GM19025 (cell line): ENCODE measurements at regions not wholly inside any gene's neighbourhood (a gene's known extent, or its start where the extent isn't known, plus 50 kb on each side); places are given as distances from the start of the nearest gene placed in this dataset.
"Not testable (repeated sequence)": the region's sequence is repeated elsewhere in the genome, so short reads cannot be mapped to it uniquely, and the experiment has no call there.

ENCODE experiments used
- ATAC-seq: cut with Tn5 transposase; IDR thresholded peaks from one replicate; pipeline ENCODE4 v1.9.1; 2021; ENCODE audit warnings: mild to moderate bottlenecking, low read depth, moderate library complexity; ENCODE audit not compliant: unreplicated experiment

DNA sequence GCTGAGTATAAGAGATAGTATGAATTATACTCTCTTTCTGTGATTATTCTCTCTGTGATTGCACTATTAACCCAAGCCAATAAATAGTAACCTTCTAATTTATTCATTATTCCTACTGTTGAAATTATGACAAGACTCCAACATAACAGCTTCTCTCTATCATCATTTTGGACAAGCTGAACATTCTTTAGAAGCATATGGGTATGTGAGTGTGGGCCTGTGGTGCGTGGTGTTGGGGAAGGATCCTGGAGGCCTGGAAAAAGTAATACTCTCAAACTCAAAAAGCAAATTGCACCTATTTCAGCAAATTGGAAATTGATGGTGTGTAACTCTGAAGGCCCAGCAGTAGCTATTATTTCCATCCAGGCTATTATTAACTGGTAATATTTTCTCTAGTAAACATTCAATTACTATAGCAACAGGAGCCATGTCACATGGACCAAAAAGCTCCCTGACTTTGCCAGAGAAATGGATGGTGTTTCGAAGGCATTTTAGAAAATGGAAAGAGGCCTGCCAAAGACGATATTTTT is 502.8 kb downstream of the LTN1 start:
- no peak for ATAC-seq

DNA sequence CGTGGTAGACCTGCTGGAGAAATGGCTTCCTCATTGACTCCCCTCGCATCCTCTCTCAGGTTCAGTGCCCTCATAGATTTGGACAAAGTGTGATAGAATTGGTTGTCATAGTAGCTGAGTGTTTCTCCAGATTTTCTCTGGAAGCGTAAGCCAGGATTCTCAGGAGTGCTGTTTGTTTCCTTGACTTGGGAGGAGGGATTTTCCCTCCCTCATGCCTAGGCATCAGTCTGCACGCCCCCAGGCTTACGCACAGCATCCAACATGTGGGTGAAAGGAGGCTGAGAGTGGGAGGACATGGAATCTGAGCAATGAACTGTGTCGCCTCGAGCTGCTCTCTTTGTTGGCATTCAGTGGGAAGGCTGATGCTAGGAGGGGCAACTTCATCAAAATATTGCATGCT is 503.5 kb downstream of the LTN1 start:
- no peak for ATAC-seq

DNA sequence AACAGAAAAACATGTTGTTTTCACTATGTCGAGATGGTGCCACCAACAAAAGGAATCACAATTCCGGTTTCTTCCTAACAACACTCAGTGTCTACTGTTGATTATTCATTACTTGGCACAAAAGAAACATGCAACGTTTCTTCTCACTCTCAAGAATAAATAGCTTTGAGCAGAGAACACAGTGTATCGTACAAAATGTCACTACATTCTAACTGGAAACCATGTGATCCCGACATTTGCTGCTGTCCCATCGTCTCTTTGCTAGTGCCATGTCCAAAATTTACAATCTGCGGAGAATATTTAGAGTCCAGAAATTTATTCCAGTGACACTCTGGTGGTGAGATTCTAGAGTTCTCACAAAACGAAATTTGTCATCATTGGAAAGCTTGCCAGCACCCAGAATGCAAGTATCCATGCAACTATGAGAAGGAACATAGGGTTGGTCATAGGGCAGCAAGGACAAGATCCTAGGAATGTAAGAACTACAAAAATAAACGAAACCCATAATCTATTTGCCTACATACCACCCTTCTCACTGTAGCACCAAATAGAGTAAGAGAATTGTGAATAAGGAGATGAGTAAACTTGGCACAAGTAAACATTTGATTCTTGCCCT is 505.1 kb downstream of the LTN1 start:
- ATAC-seq: no peak

DNA sequence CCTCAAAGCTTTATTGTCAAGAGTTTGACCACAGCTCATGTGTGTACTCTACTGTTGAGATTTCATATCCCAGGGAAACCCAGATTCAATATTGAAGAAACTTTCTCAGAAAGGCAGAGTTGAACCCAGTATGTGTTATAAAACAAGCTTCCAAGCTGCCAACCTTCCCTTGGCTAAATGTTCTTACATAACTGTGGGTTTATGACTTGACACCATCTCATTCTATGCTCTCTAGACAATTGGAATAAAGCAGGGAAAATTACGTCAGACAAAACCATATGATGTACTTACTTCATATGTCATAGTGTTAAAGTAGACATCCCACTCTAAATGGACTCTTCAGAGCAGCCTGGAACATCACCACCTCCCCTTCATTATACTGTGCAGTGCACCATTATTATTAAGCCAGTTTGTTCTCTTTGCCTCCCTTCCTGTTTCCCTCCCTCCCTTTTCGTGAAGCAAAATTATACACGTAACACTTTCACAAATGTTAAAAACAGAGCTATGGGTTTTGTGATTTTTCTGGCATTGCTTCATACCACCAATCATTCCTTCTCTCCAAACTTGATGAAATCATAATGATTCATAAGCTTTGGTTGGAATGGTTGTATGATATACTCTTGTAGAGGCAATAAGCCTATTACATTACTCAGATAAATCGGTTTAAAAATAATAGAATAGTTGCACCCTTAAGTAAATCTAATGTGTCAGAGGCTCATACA is 507.2 kb downstream of the LTN1 start:
- no peak for ATAC-seq

DNA sequence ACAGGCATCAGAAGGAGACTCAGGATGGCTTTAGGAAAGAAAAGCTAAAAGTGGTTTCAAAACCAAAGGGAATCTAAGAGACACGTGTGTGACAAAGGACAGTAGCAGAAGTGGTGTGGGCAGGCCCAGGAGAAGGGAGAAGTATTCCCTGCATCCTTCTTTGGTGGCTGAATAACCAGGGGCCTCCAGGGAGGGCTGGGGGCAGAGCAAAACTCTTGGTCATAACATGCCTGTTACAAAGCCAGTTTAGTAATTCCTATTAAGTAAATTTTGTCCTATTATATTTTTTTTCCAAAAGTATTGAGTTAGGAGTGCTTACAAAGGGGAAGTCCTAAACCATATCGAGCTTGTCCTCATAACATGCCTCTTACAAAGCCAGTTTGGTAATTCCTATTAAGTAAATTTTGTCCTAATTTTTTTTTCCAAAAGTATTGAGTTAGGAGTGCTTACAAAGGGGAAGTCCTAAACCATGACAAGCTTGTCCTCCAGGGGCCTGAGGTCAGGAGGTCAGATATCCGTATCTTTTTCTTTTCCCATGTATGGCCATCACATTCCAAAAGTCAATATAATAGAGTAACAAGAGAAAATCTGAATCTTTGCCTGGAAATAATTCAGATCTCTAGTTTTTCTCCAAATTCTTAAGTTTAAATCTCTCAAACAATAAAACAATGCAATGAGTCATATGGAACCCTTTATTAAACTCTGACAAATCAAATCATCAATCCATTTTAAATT is 509.2 kb downstream of the LTN1 start:
- no peak for ATAC-seq

DNA sequence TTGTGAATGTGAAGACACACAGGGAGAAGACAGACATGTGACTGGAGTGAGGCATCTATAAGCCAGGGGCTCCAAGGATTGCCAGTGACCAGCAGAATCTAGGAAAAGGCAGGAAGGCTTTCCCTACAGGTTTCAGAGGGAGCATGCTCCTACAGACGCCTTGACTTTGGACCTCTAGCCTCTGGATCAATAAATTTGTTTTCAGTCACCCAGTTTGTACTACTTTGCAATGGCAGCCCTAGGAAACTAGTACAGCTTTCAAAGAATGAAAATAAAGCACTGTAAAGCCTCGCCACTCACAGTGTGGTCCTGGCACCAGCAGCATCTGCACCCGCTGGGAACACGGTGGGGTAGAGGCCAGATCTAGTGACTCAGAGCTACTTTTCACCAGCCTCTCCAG is 510.0 kb downstream of the LTN1 start:
- ATAC-seq: no peak

DNA sequence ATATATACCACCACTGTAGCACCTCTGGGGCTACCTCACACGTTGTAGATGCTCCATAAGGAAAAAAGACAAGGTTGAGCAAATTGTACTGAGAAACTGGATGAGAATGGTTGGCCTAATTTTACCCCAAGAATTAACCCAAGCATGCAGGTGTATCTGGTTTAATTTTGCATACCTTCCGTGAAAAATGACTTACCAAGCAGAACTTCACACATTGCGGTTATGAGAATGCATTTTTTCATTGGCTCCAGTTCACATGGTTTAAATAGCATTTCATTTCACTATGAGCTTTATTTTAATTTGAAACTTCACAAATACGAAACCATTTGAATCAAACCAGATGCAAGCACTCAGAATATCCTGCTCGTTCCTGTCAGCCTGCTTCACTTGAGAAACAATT is 512.2 kb downstream of the LTN1 start:
- ATAC-seq: no peak

DNA sequence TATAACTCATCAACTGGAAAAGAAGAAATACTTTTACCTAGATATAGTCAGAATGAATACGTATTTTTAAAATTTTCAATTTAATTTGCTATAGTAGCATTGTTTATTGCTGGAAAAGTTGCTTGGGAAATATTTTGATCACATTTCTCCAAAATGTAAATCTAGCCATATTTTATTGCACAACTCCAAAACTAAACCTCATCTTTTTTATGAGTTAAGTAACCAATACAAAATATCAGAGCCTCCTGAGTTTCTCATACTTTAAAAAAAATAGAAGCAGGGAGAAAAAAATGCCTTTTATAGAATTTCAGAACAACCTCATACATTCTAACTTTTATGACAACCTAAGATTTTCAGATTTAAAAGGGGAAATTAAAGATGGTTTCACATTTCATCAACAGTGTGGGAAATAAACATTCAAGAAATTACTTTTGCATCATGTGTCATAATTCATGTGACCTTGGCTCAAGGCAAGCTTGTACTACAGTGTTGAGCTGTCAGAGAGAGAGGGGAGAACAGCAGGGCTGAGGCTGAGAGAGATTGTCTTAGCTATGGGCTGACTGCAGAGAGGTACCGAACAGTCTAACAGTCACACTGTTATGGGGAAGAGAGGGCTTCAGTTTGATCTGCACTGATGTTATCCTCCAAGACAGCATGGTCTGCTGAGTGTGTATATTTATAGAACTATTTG is 519.0 kb downstream of the LTN1 start:
- ATAC-seq: no peak

DNA sequence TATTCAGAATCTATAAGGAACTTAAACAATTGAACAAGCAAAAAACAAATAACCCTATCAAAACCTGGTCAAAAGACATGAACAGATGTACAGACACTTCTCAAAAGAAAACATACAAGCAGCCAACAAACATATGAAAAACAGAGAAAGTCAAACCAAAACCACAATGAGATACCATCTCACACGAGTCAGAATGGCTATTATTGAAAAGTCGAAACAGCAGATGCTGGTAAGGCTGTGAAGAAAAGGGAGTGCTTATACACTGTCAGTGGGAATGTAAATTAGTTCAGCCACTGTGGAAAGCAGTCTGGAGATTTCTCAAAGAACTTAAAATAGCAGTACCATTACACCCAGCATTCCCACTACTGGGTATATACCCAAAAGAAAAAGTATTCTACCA is 520.1 kb downstream of the LTN1 start:
- ATAC-seq: not testable (repeated sequence)

DNA sequence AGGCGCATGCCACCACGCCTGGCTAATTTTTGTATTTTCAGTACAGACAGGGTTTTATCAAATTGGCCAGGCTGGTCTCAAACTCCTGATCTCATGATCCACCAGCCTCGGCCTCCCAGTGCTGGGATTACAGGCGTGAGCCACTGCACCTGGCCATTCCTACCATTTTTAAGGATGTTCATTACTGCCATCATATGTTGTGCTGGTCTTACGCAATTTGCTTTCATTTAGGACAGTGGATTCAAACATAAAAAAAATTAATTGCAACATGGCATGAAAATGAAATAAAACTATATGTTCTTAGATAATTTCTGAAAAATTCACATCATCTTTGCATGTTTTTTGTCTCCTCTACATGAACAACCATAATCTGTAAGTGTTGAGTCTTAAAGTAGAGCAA is 527.7 kb downstream of the LTN1 start:
- ATAC-seq: no peak

DNA sequence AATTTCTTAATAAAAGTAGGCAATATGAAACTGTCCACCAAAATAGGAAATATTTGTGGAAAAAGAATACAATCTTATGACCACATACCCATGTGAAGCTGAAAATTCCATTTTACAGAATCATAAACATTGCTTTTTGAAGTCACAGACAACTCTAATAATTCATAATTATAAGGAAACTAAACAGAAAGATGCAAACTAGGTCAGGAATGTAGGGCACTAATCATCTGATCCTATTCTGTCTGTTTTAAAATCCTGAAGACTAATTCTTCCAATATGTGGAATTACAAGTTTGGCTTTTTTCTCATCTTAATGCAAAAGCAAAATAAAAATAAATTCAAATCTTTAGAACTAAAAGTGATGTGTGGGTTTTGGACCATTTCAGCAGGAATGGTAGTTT is 528.6 kb downstream of the LTN1 start:
- ATAC-seq: no peak

DNA sequence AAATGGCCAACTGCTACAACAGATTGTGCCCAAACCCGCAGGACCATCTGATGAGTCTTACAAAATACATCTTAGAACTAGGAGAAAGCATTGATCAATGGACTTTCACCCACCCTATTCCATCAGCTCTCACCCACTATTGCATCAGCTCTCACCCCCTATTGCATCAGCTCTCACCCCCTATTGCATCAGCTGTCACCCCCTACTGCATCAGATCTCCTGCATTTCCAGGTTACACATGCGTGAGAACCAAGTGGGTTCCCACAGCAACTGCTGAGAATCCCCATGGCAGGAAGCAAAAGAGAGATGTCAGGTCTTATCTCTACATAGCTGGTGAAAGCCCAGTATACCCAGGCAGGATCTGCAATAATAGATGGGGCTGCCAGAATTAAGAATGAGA is 533.5 kb downstream of the LTN1 start:
- ATAC-seq: no peak

DNA sequence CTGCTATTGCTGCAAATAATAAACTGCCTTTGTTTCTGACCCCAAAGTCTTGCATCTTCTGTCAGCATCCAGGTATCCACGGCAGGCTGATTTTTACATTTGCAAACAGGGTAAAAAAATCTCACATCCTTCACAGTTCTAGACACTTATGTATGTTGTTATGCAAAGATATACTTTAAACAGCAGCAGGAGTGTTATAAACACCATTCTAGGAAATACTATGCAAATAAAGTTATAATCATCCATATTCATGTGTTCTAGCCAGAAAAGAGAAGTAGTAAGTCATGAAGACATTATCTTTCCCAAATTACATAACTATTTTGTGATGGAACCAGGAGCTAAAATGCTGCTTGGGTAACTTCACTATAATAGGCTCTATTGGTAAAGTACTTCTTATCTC is 534.2 kb downstream of the LTN1 start:
- ATAC-seq: no peak

DNA sequence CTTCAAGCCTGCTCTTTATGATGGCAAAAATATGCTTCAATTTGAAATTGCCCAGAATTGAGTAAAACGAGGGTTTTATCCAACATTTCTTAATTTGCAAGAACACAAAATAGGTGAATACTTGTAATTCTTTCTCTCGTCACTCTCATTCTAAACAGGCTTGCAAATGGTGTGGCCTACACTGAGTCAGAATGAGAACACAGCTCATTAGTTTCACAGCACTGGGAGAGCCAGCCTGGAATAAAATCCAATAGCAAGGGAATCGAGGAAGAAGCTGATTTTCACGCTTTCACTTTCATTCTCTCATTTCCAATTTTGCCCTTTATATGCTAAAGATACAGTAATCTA is 537.5 kb downstream of the LTN1 start:
- ATAC-seq: no peak

DNA sequence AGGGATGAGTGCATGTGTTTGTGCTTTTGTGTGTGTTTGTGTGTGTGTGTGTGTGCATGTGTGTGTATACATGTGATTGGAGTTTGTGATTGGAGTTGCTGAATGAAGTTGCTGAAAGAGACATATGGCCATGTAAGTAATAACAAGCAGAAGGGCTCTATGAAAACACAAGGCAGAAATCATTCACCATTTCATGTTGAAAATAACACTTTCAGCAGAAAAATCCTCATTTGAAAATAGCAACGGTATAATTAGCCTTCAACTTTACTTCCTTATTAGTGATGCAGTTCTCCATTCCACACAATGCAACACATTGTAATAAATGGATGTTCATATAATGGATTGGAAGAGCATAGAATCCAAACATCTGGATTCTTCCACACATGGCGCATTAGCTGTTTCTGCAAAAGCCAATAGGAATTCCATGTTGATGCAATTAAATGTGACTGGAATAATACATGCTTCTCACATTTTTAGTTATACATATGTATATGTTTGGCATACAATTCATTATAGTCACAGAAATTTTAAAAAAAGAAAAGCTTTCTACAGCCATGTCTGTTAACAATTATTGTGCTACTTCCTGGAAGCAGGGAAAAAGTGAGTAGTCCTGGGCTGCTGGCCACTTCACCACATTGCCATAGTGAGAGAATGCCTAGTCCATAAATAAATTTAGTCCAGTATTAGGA is 538.0 kb downstream of the LTN1 start:
- no peak for ATAC-seq

DNA sequence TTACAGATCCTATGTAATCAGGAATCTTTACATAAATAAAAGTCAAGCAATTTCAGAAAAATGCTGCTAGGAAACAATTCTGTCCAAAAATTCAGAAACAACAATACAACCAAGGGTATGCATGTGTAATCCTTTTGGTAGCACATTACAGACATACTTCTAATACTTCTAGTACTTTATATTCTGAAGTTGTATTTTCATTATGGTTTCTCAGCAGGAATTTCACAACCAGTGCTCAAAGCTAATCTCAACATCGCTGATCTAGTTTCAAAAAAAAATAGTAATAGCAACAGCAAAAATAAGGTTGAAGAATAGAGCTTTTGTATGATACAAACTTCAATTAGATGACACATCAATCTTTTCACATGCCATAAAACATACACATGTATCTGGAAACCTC is 545.2 kb downstream of the LTN1 start:
- no peak for ATAC-seq

DNA sequence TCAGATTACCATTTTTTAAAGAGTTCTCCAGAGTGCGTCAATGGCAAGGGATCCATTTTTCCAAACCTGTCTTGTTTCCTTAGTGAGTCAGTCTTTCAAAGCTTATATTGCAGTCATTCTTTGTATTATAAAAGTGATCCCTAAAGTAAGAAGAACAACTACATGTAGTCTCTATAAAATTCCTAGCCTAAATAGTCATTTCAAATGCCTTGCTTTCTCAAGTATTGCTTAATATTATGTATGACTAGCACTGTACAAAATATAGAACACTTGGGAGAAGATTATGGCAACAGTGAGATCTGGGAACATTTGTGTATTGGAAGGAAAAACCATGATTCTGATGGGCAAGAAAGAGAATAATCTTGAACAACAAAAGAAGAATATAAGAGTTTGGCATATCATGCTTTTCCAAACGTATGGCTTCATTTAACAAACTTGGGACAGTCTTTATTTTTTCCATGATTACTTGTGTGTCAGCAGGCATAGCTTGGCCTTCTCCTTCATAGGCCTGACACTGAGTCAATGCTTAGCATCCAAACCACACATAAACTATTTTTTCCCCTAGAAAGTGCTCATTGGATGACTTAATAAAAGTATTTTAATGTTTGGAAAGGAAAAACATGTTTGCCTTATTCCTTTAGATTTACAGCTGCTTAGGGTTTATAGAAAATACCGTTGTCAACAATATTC is 547.4 kb downstream of the LTN1 start:
- ATAC-seq: no peak

DNA sequence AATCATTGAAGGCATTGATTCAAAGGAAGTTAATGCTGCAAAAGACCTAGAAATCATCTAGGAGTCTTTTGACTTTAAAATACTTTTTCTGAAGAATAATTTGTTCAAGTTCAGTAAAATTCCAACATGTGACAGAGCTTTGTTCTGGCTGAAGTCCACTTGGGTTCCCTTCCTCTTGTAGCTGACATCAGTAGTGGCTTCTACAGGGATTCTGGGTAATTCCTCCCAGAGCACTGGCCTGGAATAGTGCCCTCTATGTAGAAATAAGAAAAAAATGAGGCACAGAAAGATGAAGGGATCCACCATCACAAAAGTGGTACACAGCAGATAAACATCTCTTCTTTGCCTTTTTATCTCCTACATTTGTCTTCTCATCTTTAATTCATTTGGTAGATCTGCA is 548.1 kb downstream of the LTN1 start:
- no peak for ATAC-seq

DNA sequence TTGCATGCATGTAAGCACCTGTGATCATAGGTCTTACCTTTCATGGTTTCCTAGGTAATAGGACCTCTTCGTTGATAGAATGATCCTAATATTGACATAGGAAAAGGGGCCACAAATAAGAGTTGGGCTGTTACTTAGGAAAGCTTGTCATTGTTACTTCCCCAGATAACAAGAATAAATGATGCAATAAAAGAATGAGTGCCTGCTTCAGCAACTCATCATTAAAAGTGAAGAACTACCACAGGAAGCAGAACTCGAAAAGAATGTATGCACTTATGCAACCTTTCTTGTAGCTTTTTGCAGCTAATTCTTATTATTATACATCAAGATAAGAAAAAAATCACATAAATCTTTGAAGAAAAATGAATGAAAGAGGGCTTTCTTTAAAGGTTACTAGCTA is 548.6 kb downstream of the LTN1 start:
- ATAC-seq: no peak

DNA sequence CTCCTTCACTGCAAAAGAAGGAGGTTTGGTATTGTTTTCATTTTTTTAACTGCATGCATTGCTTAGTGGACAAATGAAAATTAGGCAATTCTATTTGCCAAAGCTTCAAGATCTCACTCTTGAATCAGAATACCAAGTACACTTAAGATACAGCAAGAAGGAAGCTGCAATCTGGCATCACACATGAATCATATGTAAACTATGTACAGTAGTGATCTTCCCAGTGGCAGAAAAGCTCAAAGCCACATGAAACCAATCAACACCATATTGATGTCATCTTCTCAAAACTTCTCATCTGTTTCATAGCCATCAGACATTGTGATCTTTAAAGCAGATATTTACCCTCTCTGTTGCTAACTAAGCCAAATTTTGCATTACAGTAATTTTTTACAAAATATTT is 550.1 kb downstream of the LTN1 start:
- ATAC-seq: no peak
